HG02938 (cell line): ENCODE measurements at regions not wholly inside any gene's neighbourhood (a gene's known extent, or its start where the extent isn't known, plus 50 kb on each side); places are given as distances from the start of the nearest gene placed in this dataset.

Experiments used
- ATAC-seq: cut with Tn5 transposase; IDR thresholded peaks from one replicate; pipeline ENCODE4 v1.9.1; 2021; ENCODE audit warnings: mild to moderate bottlenecking, moderate library complexity; ENCODE audit not compliant: unreplicated experiment

GRCh38 chr6:21844120-21844917 is 250.8 kb downstream of the SOX4 start:
- ATAC-seq: no peak

DNA sequence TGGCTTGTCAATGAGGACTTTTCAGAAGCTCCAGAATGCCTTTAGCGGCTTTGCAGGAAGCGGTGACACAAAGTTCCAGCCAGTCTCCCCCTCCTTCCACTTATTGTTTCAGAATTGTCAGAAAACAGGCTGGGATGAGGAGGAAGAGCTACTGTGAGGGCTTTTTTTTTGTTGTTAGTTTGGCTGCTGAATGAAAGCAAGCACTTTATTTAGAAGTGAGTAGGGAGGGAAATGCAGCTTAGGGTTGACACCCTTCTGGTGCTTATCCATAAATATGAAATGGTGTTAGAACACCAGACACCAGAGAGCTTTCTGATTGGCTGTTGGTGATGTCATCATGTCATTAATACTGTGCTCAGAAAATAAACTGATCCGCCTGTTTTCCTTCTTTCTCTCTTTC is 251.5 kb downstream of the SOX4 start:
- ATAC-seq: no peak

- no peak for ATAC-seq
These were observed 252.0 kb downstream of the SOX4 start for GRCh38 chr6:21845439-21846140.

DNA sequence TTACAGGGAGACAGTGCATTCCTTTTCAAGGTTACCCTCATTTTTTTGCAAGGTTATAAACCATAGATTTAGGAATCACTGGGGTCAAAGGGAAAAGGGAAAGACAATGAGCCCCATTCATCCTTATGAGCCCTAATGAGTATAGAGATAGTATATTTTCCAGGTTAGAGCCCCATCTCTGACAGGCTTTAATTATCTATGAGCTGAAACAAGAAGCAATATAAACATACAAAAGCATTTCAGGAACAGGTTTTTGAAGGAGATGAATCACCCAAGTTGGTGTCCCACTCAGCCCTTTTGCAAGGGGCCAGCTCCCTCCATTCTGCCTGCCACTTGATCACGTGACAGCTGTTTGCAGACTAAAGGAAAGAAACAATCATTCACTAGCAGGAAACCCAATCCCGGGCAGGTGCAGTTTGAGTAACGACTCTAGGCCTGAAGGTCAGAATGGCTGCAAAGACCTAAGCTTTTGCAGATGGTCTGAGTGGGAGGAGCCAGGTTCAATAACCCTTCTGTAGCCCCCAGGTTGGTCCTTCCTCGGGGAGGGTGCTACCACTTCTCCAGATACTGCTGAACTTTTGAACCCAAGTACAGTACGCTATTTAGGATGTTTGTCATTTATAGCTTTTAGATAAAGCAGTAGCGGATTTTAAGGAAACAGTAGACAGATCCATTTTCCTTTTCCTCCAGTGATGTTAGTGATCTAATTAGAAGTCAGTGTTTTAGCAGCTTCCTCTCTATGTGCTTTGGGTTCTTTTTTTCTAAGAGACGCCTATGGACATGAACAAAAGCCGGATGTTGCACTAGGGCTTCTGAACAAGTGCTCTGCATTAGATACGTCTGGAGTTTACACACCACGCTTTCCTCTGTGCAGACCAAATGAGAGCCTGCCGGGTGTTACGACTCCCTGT is 253.2 kb downstream of the SOX4 start:
- no peak for ATAC-seq

GRCh38 chr6:21847711-21848480 is 254.3 kb downstream of the SOX4 start:
- no peak for ATAC-seq

- no peak for ATAC-seq
These were observed 257.1 kb downstream of the SOX4 start for GRCh38 chr6:21850691-21851090.

GRCh38 chr6:21855811-21856455 is 262.4 kb downstream of the SOX4 start:
- no peak for ATAC-seq

DNA sequence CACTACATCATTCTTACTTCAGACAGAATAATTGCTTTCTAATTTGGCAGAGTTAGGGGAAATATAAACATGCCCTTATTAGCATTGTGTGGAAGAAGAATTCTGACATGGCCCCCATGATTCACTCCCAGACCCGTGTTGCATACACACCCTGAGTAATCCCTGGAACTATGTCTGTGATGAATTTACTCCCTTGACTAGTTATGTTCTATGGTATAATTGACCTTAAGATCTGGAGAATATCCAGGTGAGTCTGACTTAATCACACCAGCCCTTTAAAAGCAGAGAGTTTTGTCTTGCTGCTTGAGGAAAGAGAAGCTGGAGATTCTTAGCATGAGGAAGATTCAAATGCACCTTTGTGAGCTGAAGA is 262.9 kb downstream of the SOX4 start:
- ATAC-seq: no peak

- ATAC-seq: no peak
These were observed 263.3 kb downstream of the SOX4 start for GRCh38 chr6:21856844-21857243.

- ATAC-seq: no peak
These were observed 264.5 kb downstream of the SOX4 start for GRCh38 chr6:21858076-21858475.

DNA sequence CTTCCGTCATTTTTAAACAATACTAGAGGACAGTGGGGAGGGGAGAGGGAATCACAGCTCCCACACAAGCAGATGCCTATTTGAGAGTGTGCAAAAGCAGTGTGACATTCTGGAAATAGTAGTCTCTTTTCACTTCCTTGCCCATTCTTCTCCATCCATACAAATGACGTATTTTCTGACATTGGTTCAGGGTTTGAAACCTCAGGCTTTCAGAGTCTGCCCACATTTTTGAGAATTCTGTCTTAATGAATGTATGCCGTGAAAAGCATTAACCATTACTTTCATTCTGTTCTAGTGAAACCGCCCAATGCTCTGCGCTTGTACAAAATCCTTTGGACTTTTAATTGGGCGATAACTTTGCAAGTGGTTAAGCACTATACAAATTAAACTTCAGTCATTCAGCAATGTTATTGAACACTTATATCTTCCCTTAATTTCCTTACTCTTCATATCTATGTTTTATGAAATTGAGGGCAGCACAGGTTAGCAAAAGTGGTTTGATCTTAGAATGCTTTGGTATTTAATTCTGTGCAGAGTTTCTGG is 265.7 kb downstream of the SOX4 start:
- no peak for ATAC-seq

- ATAC-seq: no peak
These were observed 268.4 kb downstream of the SOX4 start for GRCh38 chr6:21861942-21862341.

DNA sequence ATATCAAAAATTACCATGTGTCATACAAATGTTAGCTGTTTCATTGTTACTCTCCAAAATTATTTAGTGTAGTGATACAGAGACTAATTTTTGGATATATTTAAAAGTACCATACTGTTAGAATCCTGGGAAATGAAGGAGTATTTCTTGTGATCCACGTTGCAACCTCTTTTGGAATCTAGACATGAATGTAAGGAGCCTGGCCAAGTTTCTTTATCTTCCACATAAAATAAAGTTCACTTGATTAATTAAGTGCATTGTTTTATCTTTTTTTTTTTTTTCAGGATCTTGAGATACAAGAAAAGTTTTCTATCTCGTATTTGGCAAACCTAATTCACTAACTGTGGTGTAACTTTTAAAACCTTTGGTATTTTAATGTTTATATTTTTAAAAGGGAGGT is 270.7 kb downstream of the SOX4 start:
- ATAC-seq: no peak

DNA sequence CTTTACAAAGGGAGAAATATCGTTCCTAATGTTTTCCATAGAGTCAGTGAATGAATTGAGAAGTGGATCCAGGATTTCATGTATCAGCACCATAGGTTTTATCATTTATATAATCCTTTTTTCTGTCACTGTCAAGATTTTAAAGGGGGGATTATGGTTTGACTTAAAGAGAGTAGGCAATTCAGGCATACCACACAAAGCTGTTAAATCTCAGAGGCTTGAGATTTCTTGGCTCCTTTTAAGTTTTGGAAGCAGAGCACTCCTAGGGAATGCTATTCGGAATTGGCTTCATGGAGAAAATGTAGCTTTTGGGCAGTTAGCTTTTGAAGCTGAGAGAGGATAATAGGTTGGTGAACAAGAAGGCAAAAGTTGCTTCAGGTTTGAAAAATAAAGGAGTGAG is 274.7 kb downstream of the SOX4 start:
- ATAC-seq: no peak

DNA sequence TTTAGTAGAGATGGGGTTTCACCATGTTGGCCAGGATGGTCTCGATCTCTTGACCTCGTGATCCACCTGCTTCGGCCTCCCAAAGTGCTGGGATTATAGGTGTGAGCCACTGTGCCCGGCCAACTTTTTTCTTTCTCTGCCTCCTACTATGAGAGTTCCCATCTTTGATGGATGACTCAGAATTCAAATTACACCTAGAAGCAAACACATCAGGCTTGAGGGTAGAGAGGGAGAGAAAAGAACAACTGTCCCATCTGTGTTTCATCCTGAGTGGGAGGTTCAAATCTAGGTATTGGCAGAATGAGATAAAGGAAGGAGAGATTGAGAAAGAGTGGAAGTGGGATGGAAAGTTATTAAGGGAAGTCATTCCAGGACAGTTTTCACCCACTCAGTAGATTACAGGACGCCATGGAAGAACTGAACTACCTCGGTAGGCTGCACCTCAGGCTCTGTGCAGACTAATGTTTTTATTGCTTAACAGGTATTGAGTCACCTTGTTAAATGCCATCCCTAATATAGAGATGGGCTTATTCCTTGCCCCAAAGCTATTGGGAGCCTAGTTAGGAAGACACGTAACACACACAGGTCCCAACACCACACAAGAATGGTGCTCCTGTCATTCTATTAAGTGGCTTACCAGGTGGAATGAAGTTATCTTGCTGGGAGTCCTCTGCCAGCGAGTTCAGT is 275.7 kb downstream of the SOX4 start:
- ATAC-seq: no peak

GRCh38 chr6:21870076-21870730 is 276.7 kb downstream of the SOX4 start:
- ATAC-seq: no peak

DNA sequence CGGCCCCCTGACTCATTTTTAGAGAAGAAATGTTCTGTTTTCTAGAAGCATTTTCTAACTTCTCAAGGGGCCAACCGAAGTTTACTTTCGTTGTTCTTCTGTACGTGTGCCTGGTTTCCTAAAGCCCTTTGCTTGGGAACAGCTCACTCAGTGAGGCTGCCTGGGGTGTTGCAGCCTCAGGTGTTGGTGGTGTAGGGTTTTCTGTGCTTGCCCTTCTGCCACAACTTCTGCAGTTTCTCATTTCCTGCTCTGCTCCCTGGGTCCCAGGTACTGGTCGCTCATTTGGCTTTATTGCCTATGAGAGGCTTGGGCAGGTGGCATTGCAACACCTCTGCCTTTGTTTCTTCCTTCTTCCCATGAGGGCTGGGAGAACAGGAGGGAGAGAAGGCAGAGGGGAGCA is 278.3 kb downstream of the SOX4 start:
- ATAC-seq: no peak

GRCh38 chr6:21872749-21873148 is 279.2 kb downstream of the SOX4 start:
- no peak for ATAC-seq

GRCh38 chr6:21873562-21873961 is 280.0 kb downstream of the SOX4 start:
- ATAC-seq: no peak
